GM23248 (cell line): ENCODE measurements at regions not wholly inside any gene's neighbourhood (a gene's known extent, or its start where the extent isn't known, plus 50 kb on each side); places are given as distances from the start of the nearest gene placed in this dataset.
A peak's percentile ranks its signal among the peaks of the same experiment; 100 is the strongest.

Experiments
- DNase-seq: peaks from one replicate; pipeline ENCODE4 v3.0.0-alpha.2; 2015
- H2AFZ ChIP-seq: fragments of 200-600 bp; sonication (generic); 2 replicates; pipeline ENCODE4 v1.6.1; 2016; ENCODE audit warnings: antibody characterized with exemption
- H3F3A ChIP-seq: fragments of 200-600 bp; sonication (generic); 2 replicates; pipeline ENCODE4 v1.6.1; 2016; ENCODE audit warnings: mild to moderate bottlenecking, antibody characterized with exemption, mixed run types; ENCODE audit not compliant: insufficient read depth
- H3K27ac ChIP-seq: fragments of 200-600 bp; sonication (generic); 2 replicates; pipeline ENCODE4 v1.5.1; 2016; ENCODE audit warnings: mild to moderate bottlenecking
- H3K27me3 ChIP-seq: fragments of 200-600 bp; sonication (generic); replicated peaks from 2 replicates; pipeline ENCODE4 v1.6.1; 2016; ENCODE audit warnings: mild to moderate bottlenecking; ENCODE audit not compliant: insufficient read depth
- H3K36me3 ChIP-seq: fragments of 200-600 bp; sonication (generic); 2 replicates; pipeline ENCODE4 v1.6.1; 2016; ENCODE audit warnings: low read depth, mild to moderate bottlenecking
- H3K4me1 ChIP-seq: fragments of 200-600 bp; sonication (generic); 2 replicates; pipeline ENCODE4 v1.6.1; 2016; ENCODE audit warnings: mild to moderate bottlenecking; ENCODE audit not compliant: insufficient read depth
- H3K4me2 ChIP-seq: fragments of 200-600 bp; sonication (generic); one replicate; pipeline ENCODE4 v1.6.1; 2016; ENCODE audit warnings: mild to moderate bottlenecking; ENCODE audit not compliant: unreplicated experiment
- H3K4me3 ChIP-seq: fragments of 200-600 bp; sonication (generic); 2 replicates; pipeline ENCODE4 v1.5.1; 2016; ENCODE audit warnings: mild to moderate bottlenecking
- H3K79me2 ChIP-seq: fragments of 200-600 bp; sonication (generic); 2 replicates; pipeline ENCODE4 v1.6.1; 2016; ENCODE audit warnings: mild to moderate bottlenecking; ENCODE audit not compliant: insufficient read depth
- H3K9ac ChIP-seq: fragments of 200-600 bp; sonication (generic); 2 replicates; pipeline ENCODE4 v1.6.1; 2016; ENCODE audit warnings: mild to moderate bottlenecking
- H3K9me2 ChIP-seq: fragments of 200-600 bp; sonication (generic); 2 replicates; pipeline ENCODE4 v1.6.1; 2016; ENCODE audit warnings: mixed run types, mild to moderate bottlenecking, moderate library complexity; ENCODE audit not compliant: insufficient read depth
- H3K9me3 ChIP-seq: fragments of 200-600 bp; sonication (generic); one replicate; pipeline ENCODE4 v1.6.1; 2017; ENCODE audit warnings: low read depth
- H4K20me1 ChIP-seq: fragments of 200-600 bp; sonication (generic); 2 replicates; pipeline ENCODE4 v1.6.0; 2016; ENCODE audit not compliant: insufficient read depth
- EZH2 ChIP-seq: fragments of 200-600 bp; sonication (generic); IDR thresholded peaks from 2 replicates; pipeline ENCODE4 v1.6.1; 2018; ENCODE audit warnings: antibody characterized with exemption, mild to moderate bottlenecking; ENCODE audit not compliant: insufficient read depth, poor library complexity, severe bottlenecking
- EZH2phosphoT487 ChIP-seq: fragments of 200-600 bp; sonication (generic); IDR thresholded peaks from 2 replicates; pipeline ENCODE4 v1.6.1; 2018; ENCODE audit warnings: antibody characterized with exemption, moderate library complexity, mild to moderate bottlenecking, low read depth; ENCODE audit not compliant: insufficient read depth
- WGBS, 2 experiments: methylation state at CpG; one replicate each; pipeline ENCODE4 v1.1.6; 2015 to 2017; ENCODE audit warnings: low lambda C conversion rate in 2 of 2, low coverage in 1 of 2; ENCODE audit errors: missing lambda C conversion rate in 2 of 2; 5-methylcytosine and 5-hydroxymethylcytosine counted together
- in situ Hi-C: fragments of 300-500 bp; cut with MboI; formaldehyde crosslinking; loops from 2 replicates; pipeline ENCODE4 v1.15.0; 2020

DNA sequence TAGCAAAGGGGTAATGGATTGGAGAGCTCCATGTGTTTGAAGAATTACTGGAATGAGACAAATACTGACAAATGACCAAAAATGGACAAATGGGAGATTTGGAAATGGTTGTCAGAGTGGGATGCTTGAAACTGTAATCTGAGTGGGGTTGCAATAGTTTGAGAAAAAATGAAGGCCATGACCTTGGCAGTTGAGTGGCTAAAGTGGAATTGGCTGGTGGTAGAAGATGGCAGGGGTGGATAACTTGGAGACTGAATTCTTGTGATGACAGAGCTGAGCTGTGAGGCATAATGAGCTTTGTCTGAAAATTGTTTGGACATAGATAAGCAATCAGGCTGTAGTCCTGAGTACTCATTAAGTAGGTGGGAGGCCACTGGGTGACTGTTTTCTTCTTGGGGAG lies 222.5 kb upstream of the PRICKLE1 start:
- in situ Hi-C loops = no loop called here
- Histone ChIP-seq H3K4me3 (no peak overlapping the region), H3K9me3 (no peaks in the 10 kb centered on the region), H4K20me1 (no peaks in the 10 kb centered on the region), H2AFZ (no peak overlapping the region), H3K79me2 (no peaks in the 10 kb centered on the region), H3K27me3 (no peaks in the 10 kb centered on the region), H3K9ac (no peak overlapping the region), H3K36me3 (no peaks in the 10 kb centered on the region), H3F3A (no peaks in the 10 kb centered on the region), H3K4me1 (peaks cover 19% of the 10 kb centered on the region), H3K27ac (no peak overlapping the region), H3K4me2 (no peak overlapping the region), H3K9me2 (no peaks in the 10 kb centered on the region)
- no peak for TF ChIP-seq EZH2phosphoT487
- no peak for TF ChIP-seq EZH2
- peak; percentile 3 for DNase-seq

GRCh38 chr12:42810006-42810405 lies 220.5 kb upstream of the PRICKLE1 start:
- Histone ChIP-seq H3K9me3 (no peaks in the 10 kb centered on the region), H3K27ac (no peak overlapping the region), H3K9ac (no peak overlapping the region), H3K36me3 (no peaks in the 10 kb centered on the region), H2AFZ (no peak overlapping the region), H3K4me1 (peaks cover 19% of the 10 kb centered on the region), H3K27me3 (no peaks in the 10 kb centered on the region), H3K4me2 (no peak overlapping the region), H3F3A (no peaks in the 10 kb centered on the region), H3K9me2 (no peaks in the 10 kb centered on the region), H3K4me3 (no peak overlapping the region), H4K20me1 (no peaks in the 10 kb centered on the region), H3K79me2 (no peaks in the 10 kb centered on the region)
- TF ChIP-seq EZH2 (no peak), EZH2phosphoT487 (no peak)
- in situ Hi-C loops = no loop called here
- WGBS, 2 experiments = 67 to 69% methylated on average over 3 of the region's 3 CpGs
- peak; percentile 4 for DNase-seq

DNA sequence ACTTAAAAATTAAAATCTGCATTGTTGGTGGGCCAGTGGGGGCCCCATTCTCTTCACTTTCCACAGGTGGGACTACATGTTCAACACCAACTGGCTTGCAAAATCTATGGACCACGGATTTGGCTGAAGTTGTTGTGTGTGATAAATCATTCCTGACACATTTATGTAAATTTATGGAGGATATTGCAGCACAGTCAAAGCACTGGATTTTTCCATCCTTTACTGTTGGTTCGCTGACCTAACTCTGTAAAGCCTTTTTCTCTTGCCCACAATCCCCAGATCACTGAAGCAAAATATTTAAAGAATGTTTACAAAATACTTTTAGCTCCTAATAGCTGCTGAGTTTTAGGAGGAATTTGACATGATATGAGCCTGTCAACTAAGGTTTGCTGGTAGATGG lies 219.7 kb upstream of the PRICKLE1 start:
- Histone ChIP-seq H3K27me3 (no peaks in the 10 kb centered on the region), H3F3A (no peaks in the 10 kb centered on the region), H3K4me2 (peak overlapping the region; percentile 45), H3K79me2 (no peaks in the 10 kb centered on the region), H3K9ac (no peak overlapping the region), H3K4me1 (peaks cover 19% of the 10 kb centered on the region), H3K4me3 (no peak overlapping the region), H3K9me3 (no peaks in the 10 kb centered on the region), H2AFZ (no peak overlapping the region), H3K9me2 (no peaks in the 10 kb centered on the region), H3K27ac (no peak overlapping the region), H4K20me1 (no peaks in the 10 kb centered on the region), H3K36me3 (no peaks in the 10 kb centered on the region)
- TF ChIP-seq EZH2 (no peak), EZH2phosphoT487 (no peak)
- DNase-seq = peak; percentile 40
- 31 to 36% methylated on average over 2 of the region's 2 CpGs for WGBS, 2 experiments
- in situ Hi-C loops = no loop called here

- peaks cover 19% of the 10 kb centered on the region for H3K4me1 ChIP-seq
- H3K36me3 ChIP-seq = no peaks in the 10 kb centered on the region
- H3K4me3 ChIP-seq = no peak overlapping the region
- no peak overlapping the region for H3K27ac ChIP-seq
- H3K9me2 ChIP-seq = no peaks in the 10 kb centered on the region
- H3K79me2 ChIP-seq = no peaks in the 10 kb centered on the region
- no peak overlapping the region for H2AFZ ChIP-seq
- TF ChIP-seq EZH2 (no peak), EZH2phosphoT487 (no peak)
- H3F3A ChIP-seq = no peaks in the 10 kb centered on the region
- no peak overlapping the region for H3K4me2 ChIP-seq
- WGBS, 2 experiments = 85 to 92% methylated on average over 3 of the region's 3 CpGs
- no peaks in the 10 kb centered on the region for H3K9me3 ChIP-seq
- no peak for DNase-seq
- no peak overlapping the region for H3K9ac ChIP-seq
- no peaks in the 10 kb centered on the region for H4K20me1 ChIP-seq
- in situ Hi-C loops = no loop called here
- H3K27me3 ChIP-seq = no peaks in the 10 kb centered on the region
Observed at GRCh38 chr12:42807766-42808165, 218.2 kb upstream of the PRICKLE1 start.

GRCh38 chr12:42807251-42807650 lies 217.7 kb upstream of the PRICKLE1 start:
- no peak overlapping the region for H3K27ac ChIP-seq
- H3K4me3 ChIP-seq = no peak overlapping the region
- in situ Hi-C loops = no loop called here
- H3K4me2 ChIP-seq = no peak overlapping the region
- no peak for DNase-seq
- H3K36me3 ChIP-seq = no peaks in the 10 kb centered on the region
- peaks cover 19% of the 10 kb centered on the region for H3K4me1 ChIP-seq
- peaks cover 3% of the 10 kb centered on the region; the same call in 1 of the 2 replicates for H3F3A ChIP-seq
- H3K27me3 ChIP-seq = no peaks in the 10 kb centered on the region
- H3K9me3 ChIP-seq = no peaks in the 10 kb centered on the region
- no peaks in the 10 kb centered on the region for H3K79me2 ChIP-seq
- no peak overlapping the region for H2AFZ ChIP-seq
- H3K9me2 ChIP-seq = no peaks in the 10 kb centered on the region
- WGBS, 2 experiments = 98 to 100% methylated on average over 2 of the region's 2 CpGs
- no peaks in the 10 kb centered on the region for H4K20me1 ChIP-seq
- no peak overlapping the region for H3K9ac ChIP-seq
- TF ChIP-seq EZH2phosphoT487 (no peak), EZH2 (no peak)
